ENCODE measurements at regions not wholly inside any gene's neighbourhood (a gene's known extent, or its start where the extent isn't known, plus 50 kb on each side); places are given as distances from the start of the nearest gene placed in this dataset.
"Not testable (repeated sequence)": the region's sequence is repeated elsewhere in the genome, so short reads cannot be mapped to it uniquely, and the experiment has no call there.

DNA sequence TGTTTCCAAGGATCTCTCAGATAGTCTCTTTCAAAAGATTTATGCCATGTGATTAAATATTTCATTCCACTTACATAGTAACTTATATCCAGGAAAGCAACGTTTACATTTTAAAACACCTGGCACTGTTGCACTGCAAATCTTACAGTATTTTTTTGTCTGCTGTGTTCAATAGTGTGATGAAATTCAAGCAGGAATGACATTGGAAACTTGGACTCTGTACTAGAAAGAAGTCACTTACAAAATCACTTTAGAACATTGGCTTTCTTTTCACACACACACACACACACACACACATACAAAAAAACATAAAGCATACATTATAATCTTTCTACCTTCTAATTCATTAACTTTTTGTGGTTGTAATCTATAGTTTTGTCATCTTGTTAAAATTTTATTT lies 66.2 kb upstream of the USP15 start (continued):
- TF ChIP-seq ZNF138 (tag by site-specific recombination; IDR thresholded peaks at IDR 0.05; ENCODE audit: borderline replicate concordance), result no peak

DNA sequence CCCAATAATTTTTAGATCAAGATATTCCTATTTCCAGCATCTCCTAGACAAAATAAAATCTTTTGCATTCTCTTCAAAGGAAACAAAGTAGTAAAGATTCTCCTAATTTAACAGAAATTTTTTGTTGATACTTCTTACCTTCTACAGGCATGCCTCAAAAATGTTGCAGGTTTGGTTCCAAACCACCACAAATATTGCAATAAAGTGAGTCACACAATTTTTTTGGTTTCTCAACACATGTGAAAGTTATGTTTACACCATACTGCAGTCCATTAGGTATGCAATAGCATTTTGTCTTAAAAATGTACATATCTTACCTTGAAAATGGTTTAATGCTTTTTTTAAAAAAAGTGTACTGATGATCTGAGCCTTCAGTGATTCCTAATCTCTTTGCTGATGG lies 65.6 kb upstream of the USP15 start:
- POLR2A ChIA-PET, result no interaction called here
- peaks cover 6% of the 10 kb centered on the region; the same call in 1 of the 2 replicates for H3K4me1 ChIP-seq (ENCODE audit: control insufficient read depth, insufficient read depth, low read length)
- H3K9me3 ChIP-seq (ENCODE audit: control insufficient read depth, insufficient read depth, low read depth, low read length), result no peaks in the 10 kb centered on the region
- CTCF ChIA-PET, result no interaction called here
- TF ChIP-seq ZFP3 (tag by site-specific recombination; IDR thresholded peaks at IDR 0.05; ENCODE audit: low read depth) (no peak), ZNF626 (tag by site-specific recombination; IDR thresholded peaks at IDR 0.05) (no peak), KLF8 (tag by site-specific recombination; IDR thresholded peaks at IDR 0.05) (no peak), RBAK (tag by site-specific recombination; IDR thresholded peaks at IDR 0.05) (no peak)
- TF ChIP-seq, protein P1, sequence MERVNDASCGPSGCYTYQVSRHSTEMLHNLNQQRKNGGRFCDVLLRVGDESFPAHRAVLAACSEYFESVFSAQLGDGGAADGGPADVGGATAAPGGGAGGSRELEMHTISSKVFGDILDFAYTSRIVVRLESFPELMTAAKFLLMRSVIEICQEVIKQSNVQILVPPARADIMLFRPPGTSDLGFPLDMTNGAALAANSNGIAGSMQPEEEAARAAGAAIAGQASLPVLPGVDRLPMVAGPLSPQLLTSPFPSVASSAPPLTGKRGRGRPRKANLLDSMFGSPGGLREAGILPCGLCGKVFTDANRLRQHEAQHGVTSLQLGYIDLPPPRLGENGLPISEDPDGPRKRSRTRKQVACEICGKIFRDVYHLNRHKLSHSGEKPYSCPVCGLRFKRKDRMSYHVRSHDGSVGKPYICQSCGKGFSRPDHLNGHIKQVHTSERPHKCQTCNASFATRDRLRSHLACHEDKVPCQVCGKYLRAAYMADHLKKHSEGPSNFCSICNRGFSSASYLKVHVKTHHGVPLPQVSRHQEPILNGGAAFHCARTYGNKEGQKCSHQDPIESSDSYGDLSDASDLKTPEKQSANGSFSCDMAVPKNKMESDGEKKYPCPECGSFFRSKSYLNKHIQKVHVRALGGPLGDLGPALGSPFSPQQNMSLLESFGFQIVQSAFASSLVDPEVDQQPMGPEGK (tag by site-specific recombination; IDR thresholded peaks at IDR 0.05), result no peak
- TF ChIP-seq, protein P2, sequence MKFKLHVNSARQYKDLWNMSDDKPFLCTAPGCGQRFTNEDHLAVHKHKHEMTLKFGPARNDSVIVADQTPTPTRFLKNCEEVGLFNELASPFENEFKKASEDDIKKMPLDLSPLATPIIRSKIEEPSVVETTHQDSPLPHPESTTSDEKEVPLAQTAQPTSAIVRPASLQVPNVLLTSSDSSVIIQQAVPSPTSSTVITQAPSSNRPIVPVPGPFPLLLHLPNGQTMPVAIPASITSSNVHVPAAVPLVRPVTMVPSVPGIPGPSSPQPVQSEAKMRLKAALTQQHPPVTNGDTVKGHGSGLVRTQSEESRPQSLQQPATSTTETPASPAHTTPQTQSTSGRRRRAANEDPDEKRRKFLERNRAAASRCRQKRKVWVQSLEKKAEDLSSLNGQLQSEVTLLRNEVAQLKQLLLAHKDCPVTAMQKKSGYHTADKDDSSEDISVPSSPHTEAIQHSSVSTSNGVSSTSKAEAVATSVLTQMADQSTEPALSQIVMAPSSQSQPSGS (tag by site-specific recombination; IDR thresholded peaks at IDR 0.05; ENCODE audit: low read depth), result no peak
- H3K27ac ChIP-seq (ENCODE audit: extremely low read depth, low read depth, low read length), result no peak overlapping the region
- no peaks in the 10 kb centered on the region for H3K36me3 ChIP-seq (ENCODE audit: control insufficient read depth in 2 of 2, insufficient read depth in 1 of 2, low read length in 2 of 2)
- no peak overlapping the region for H3K4me3 ChIP-seq (ENCODE audit: low read depth, low read length)

DNA sequence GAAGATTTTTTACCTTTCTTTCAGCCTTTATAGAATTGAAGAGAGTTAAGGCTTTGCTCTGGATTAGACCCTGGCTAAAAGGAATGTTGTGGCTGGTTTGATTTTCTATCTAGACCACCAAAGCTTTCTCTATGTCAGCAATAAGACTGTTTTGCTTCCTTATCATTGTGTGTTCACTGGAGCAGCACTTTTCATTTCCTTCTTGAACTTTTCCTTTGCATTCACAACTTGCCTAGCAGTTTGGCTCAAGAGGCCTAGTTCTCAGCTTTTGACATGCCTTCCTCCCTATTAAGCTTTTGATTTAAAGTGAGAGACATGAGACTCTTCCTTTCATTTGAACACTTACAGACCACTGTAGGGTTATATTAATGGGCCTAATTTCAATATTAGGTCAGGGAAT lies 64.1 kb upstream of the USP15 start:
- H3K4me1 ChIP-seq (ENCODE audit: control insufficient read depth, insufficient read depth, low read length), result peaks cover 4% of the 10 kb centered on the region; the same call in 1 of the 2 replicates
- TF ChIP-seq, protein P3, sequence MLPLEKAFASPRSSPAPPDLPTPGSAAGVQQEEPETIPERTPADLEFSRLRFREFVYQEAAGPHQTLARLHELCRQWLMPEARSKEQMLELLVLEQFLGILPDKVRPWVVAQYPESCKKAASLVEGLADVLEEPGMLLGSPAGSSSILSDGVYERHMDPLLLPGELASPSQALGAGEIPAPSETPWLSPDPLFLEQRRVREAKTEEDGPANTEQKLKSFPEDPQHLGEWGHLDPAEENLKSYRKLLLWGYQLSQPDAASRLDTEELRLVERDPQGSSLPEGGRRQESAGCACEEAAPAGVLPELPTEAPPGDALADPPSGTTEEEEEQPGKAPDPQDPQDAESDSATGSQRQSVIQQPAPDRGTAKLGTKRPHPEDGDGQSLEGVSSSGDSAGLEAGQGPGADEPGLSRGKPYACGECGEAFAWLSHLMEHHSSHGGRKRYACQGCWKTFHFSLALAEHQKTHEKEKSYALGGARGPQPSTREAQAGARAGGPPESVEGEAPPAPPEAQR (tag by site-specific recombination; IDR thresholded peaks at IDR 0.05), result no peak
- TF ChIP-seq, protein P4, sequence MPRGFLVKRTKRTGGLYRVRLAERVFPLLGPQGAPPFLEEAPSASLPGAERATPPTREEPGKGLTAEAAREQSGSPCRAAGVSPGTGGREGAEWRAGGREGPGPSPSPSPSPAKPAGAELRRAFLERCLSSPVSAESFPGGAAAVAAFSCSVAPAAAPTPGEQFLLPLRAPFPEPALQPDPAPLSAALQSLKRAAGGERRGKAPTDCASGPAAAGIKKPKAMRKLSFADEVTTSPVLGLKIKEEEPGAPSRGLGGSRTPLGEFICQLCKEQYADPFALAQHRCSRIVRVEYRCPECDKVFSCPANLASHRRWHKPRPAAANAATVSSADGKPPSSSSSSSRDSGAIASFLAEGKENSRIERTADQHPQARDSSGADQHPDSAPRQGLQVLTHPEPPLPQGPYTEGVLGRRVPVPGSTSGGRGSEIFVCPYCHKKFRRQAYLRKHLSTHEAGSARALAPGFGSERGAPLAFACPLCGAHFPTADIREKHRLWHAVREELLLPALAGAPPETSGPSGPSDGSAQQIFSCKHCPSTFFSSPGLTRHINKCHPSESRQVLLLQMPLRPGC (tag by site-specific recombination; IDR thresholded peaks at IDR 0.05), result no peak
- TF ChIP-seq ZNF138 (tag by site-specific recombination; IDR thresholded peaks at IDR 0.05; ENCODE audit: borderline replicate concordance) (no peak), SETDB1 (IDR thresholded peaks at IDR 0.05; ENCODE audit: insufficient read length, low read length) (no peak), KLF7 (tag by site-specific recombination; IDR thresholded peaks at IDR 0.05; ENCODE audit: borderline replicate concordance) (no peak)
- H3K4me3 ChIP-seq (ENCODE audit: low read depth, low read length), result no peak overlapping the region
- H3K9me3 ChIP-seq (ENCODE audit: control insufficient read depth, insufficient read depth, low read depth, low read length), result no peaks in the 10 kb centered on the region
- ChIA-PET CTCF (interaction anchor here (0.6 to 2.4 kb wide), 6 partner anchors 14 to 1511 kb away, joined by 3 to 10 read pairs (median 4); no protein-coding TSS in a partner anchor), POLR2A (no interaction called here)
- H3K27ac ChIP-seq (ENCODE audit: extremely low read depth, low read depth, low read length), result no peak overlapping the region
- H3K36me3 ChIP-seq (ENCODE audit: control insufficient read depth in 2 of 2, insufficient read depth in 1 of 2, low read length in 2 of 2), result no peaks in the 10 kb centered on the region

DNA sequence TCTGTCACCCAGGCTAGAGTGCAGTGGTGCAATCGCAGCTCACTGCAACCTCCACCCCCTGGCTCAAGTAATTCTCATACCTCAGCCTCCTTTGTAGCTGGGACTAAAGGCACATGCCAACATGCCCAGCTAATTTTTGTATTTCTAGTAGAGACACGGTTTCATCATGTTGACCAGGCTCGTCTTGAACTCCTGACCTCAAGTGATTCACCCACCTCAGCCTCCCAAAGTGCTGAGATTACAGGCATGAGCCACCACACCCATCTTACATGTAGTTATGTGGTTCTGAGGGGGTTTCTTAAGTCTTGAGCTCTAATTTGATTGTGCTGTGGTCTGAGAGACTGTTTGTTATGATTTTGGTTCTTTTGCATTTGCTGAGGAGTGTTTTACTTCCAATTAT lies 57.3 kb upstream of the USP15 start:
- H3K36me3 ChIP-seq (ENCODE audit: control insufficient read depth in 2 of 2, insufficient read depth in 1 of 2, low read length in 2 of 2); CTCF ChIA-PET; H3K9me3 ChIP-seq (ENCODE audit: control insufficient read depth, insufficient read depth, low read depth, low read length); H3K27ac ChIP-seq (ENCODE audit: extremely low read depth, low read depth, low read length); H3K4me3 ChIP-seq (ENCODE audit: low read depth, low read length); H3K4me1 ChIP-seq (ENCODE audit: control insufficient read depth, insufficient read depth, low read length): not testable (repeated sequence)
- POLR2A ChIA-PET, result interaction anchor here (0.6 kb wide), 1 partner anchor 57 kb away, joined by 3 read pairs; the partner anchor contains the start of gene USP15

Measured in HEK293 (cell line).